HepG2 (cell line): ENCODE measurements at regions not wholly inside any gene's neighbourhood (a gene's known extent, or its start where the extent isn't known, plus 50 kb on each side); places are given as distances from the start of the nearest gene placed in this dataset.

Experiments
- ATAC-seq: fragments of 200-7000 bp; cut with Tn5 transposase; 3 replicates; pipeline ENCODE4 v1.9.1; 2020; ENCODE audit warnings: mild to moderate bottlenecking, moderate library complexity
- BruUV-seq: library from RNA; stranded (reverse); fragments of 400-500 nt; replicated peaks from 2 replicates; lab custom pipeline; 2021; lab: Mats Ljungman, UMichigan
- CTCF ChIA-PET: fragments of 300-600 bp; formaldehyde crosslinking; extraction: SDS; loops from one replicate; lab custom pipeline; 2021; ENCODE audit warnings: low total read pairs, inconsistent platforms, low intra/inter-chr PET ratio; lab: Yijun Ruan, JAX
- POLR2A ChIA-PET: fragments of 350-600 bp; sonication (Branson Sonifier 250); formaldehyde crosslinking; loops from one replicate; lab custom pipeline; 2020; ENCODE audit warnings: antibody characterized with exemption, inconsistent platforms; lab: Yijun Ruan, JAX
- DNase-seq: peaks from one replicate; pipeline ENCODE4 v3.0.0-alpha.2; 2015; ENCODE audit warnings: low spot score
- FAIRE-seq: peaks from 3 replicates; lab custom pipeline; 2011; peaks lifted over from hg19 to GRCh38; lab: Jason Lieb, UNC
- H2AFZ ChIP-seq: one replicate; pipeline ENCODE4 v1.6.1; 2011; ENCODE audit warnings: low read length, inconsistent platforms
- H3K27ac ChIP-seq: fragments of 300-600 bp; 3 replicates; pipeline ENCODE4 v1.8.0; 2011; ENCODE audit warnings: mixed run types, mild to moderate bottlenecking, mixed read lengths, low read length, inconsistent platforms; ENCODE audit not compliant: insufficient read depth; ENCODE audit errors: extremely low read length
- H3K27me3 ChIP-seq, 2 experiments: fragments of 200-600 bp in 1 of 2; 2 replicates in 1 of 2; 3 replicates in 1 of 2; pipeline versions ENCODE4 v1.6.0 to v1.8.0; 2011; ENCODE audit warnings: low read length in 2 of 2, mild to moderate bottlenecking in 2 of 2, moderate library complexity in 2 of 2, inconsistent platforms in 1 of 2; ENCODE audit not compliant: insufficient read depth in 2 of 2, control insufficient read depth in 1 of 2
- H3K36me3 ChIP-seq, 2 experiments: fragments of 200-600 bp in 1 of 2; replicated peaks in 1 of 2; 2 replicates in 1 of 2; 3 replicates in 1 of 2; pipeline versions ENCODE4 v1.5.1 to v1.8.0; 2011; ENCODE audit warnings: low read length in 2 of 2, inconsistent platforms in 1 of 2; ENCODE audit not compliant: insufficient read depth in 2 of 2, control insufficient read depth in 1 of 2
- H3K4me1 ChIP-seq: 2 replicates; pipeline ENCODE4 v1.5.1; 2012; ENCODE audit warnings: low read length, inconsistent platforms; ENCODE audit not compliant: insufficient read depth
- H3K4me2 ChIP-seq: 2 replicates; pipeline ENCODE4 v1.6.0; 2011; ENCODE audit warnings: low read depth, low read length, inconsistent platforms
- H3K4me3 ChIP-seq, 3 experiments: fragments of 200-600 bp in 1 of 3; sonication (generic), shearing (Covaris generic) in 1 of 3; replicated peaks in 1 of 3; 2 replicates each; pipeline ENCODE4 v1.5.1; 2011 to 2016; ENCODE audit warnings: low read length in 3 of 3, inconsistent platforms in 2 of 3, low read depth in 2 of 3, mild to moderate bottlenecking in 2 of 3, control low read depth in 1 of 3, mixed read lengths in 1 of 3; ENCODE audit not compliant: insufficient read depth in 1 of 3
- H3K79me2 ChIP-seq: one replicate; pipeline ENCODE4 v1.6.1; 2011; ENCODE audit warnings: low read length, inconsistent platforms; ENCODE audit not compliant: insufficient read depth
- H3K9ac ChIP-seq: 2 replicates; pipeline ENCODE4 v1.6.0; 2011; ENCODE audit warnings: mild to moderate bottlenecking, low read depth, low read length, inconsistent platforms; ENCODE audit not compliant: insufficient read depth
- H3K9me3 ChIP-seq: 2 replicates; pipeline ENCODE4 v1.5.1; 2012; ENCODE audit warnings: mild to moderate bottlenecking, low read length
- H4K20me1 ChIP-seq: 2 replicates; pipeline ENCODE4 v1.6.0; 2011; ENCODE audit warnings: inconsistent platforms, mild to moderate bottlenecking, low read length, moderate library complexity; ENCODE audit not compliant: insufficient read depth
- ELF4 ChIP-seq: sonication (generic); formaldehyde crosslinking; IDR thresholded peaks from 2 replicates; pipeline ENCODE4 v1.5.0; 2020; ENCODE audit warnings: missing genetic modification reagents, mild to moderate bottlenecking, moderate library complexity, borderline replicate concordance
- ETS1 ChIP-seq: sonication (generic); formaldehyde crosslinking; IDR thresholded peaks from 2 replicates; pipeline ENCODE4 v1.4.0; 2020; ENCODE audit warnings: missing genetic modification reagents
- HOXA5 ChIP-seq: sonication (generic); formaldehyde crosslinking; IDR thresholded peaks from 2 replicates; pipeline ENCODE4 v1.4.0; 2020; ENCODE audit warnings: missing genetic modification reagents
- LCORL ChIP-seq, 2 experiments: fragments of 450-650 bp in 1 of 2; sonication (generic) in 1 of 2; formaldehyde crosslinking in 1 of 2; IDR thresholded peaks; 2 replicates each; pipeline versions ENCODE4 v1.5.0 to v1.6.1; 2017 to 2020; ENCODE audit warnings: antibody characterized with exemption in 1 of 2, missing genetic modification reagents in 1 of 2
- MTA3 ChIP-seq: sonication (generic); formaldehyde crosslinking; IDR thresholded peaks from 2 replicates; pipeline ENCODE4 v1.4.0; 2020; ENCODE audit warnings: missing genetic modification reagents
- MXI1 ChIP-seq: IDR thresholded peaks from 3 replicates; pipeline ENCODE4 v1.6.1; 2012; ENCODE audit warnings: low read depth, low read length, inconsistent platforms, borderline replicate concordance
- SMAD9 ChIP-seq: sonication (generic); formaldehyde crosslinking; IDR thresholded peaks from 2 replicates; pipeline ENCODE4 v1.5.1; 2020; ENCODE audit warnings: mild to moderate bottlenecking, missing genetic modification reagents
- SMC3 ChIP-seq: IDR thresholded peaks from 2 replicates; pipeline ENCODE4 v1.6.1; 2011; ENCODE audit warnings: low read length, improper control_type of control experiment
- SMYD3 ChIP-seq: sonication (generic); formaldehyde crosslinking; IDR thresholded peaks from 2 replicates; pipeline ENCODE4 v1.8.1; 2023; ENCODE audit warnings: mild to moderate bottlenecking, missing genetic modification reagents
- SP1 ChIP-seq, 2 experiments: fragments of 450-650 bp in 1 of 2; sonication (generic) in 1 of 2; formaldehyde crosslinking in 1 of 2; IDR thresholded peaks; 2 replicates each; pipeline versions ENCODE4 v1.4.0 to v1.6.1; 2016 to 2020; ENCODE audit warnings: missing genetic modification reagents in 1 of 2
- SRSF9 ChIP-seq: fragments of 200-400 bp; formaldehyde crosslinking; IDR thresholded peaks from 2 replicates; pipeline ENCODE4 v1.6.1; 2018; ENCODE audit warnings: borderline replicate concordance, mild to moderate bottlenecking, low read depth, low read length; ENCODE audit not compliant: insufficient read depth, poor library complexity, severe bottlenecking
- TFE3 ChIP-seq: IDR thresholded peaks from 2 replicates; pipeline ENCODE4 v1.6.1; 2016
- ZFY ChIP-seq: sonication (generic); formaldehyde crosslinking; IDR thresholded peaks from 2 replicates; pipeline ENCODE4 v1.4.0; 2020; ENCODE audit warnings: missing genetic modification reagents
- ZNF142 ChIP-seq: sonication (generic); formaldehyde crosslinking; IDR thresholded peaks from 2 replicates; pipeline ENCODE4 v1.4.0; 2020; ENCODE audit warnings: missing genetic modification reagents
- ZNF205 ChIP-seq: IDR thresholded peaks from 2 replicates; pipeline ENCODE4 v1.6.1; 2018; ENCODE audit warnings: missing biosample characterization, missing genetic modification reagents
- ZNF468 ChIP-seq: sonication (generic); formaldehyde crosslinking; IDR thresholded peaks from 2 replicates; pipeline ENCODE4 v1.8.0; 2022; ENCODE audit warnings: mild to moderate bottlenecking, moderate library complexity, missing genetic modification reagents
- ZSCAN31 ChIP-seq: sonication (generic); formaldehyde crosslinking; IDR thresholded peaks from 2 replicates; pipeline ENCODE4 v1.5.0; 2020; ENCODE audit warnings: low read depth, mild to moderate bottlenecking, missing genetic modification reagents
- WGBS: methylation state at CpG from one replicate; pipeline ENCODE4 v1.1.6; 2017; ENCODE audit warnings: low lambda C conversion rate; 5-methylcytosine and 5-hydroxymethylcytosine counted together
- in situ Hi-C: cut with HindIII; loops from 2 replicates; pipeline ENCODE4 v1.10.0; 2017; ENCODE audit warnings: low pct_unique_long_range_greater_than_20kb; ENCODE audit not compliant: extremely low pct_ligation_motif_present
- intact Hi-C: fragments of 100-400 bp; cut with micrococcal nuclease; formaldehyde crosslinking; loops from one replicate; pipeline ENCODE4 v1.10.0; 2022; ENCODE audit not compliant: unreplicated experiment

- TF ChIP-seq ZNF142 (CRISPR knock-in tag) (no peak), ETS1 (no peak), MTA3 (no peak)
Measured at GRCh38 chr18:44080054-44080453, 600.6 kb upstream of the SETBP1 start (continued).

DNA sequence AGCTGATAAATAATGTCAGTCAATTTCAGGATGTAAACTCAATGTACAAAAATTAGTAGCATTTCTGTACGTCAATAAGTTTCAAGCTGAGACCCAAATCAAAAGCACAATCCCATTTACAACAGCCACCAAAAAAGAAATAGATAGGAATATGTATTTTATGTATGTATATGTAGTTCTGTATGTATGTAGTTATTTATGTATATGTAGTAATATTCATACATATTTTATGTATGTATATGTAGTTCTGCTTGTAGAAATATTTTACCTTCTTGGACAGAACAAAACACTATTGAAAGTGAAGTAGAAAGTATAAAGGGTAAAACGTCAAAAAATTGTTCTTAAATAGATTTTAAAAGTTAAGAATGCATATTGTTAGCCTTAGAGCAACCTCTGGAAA lies 591.0 kb upstream of the SETBP1 start:
- no peak for FAIRE-seq
- TF ChIP-seq MXI1: no peak
- TF ChIP-seq SMC3: no peak
- no peak for TF ChIP-seq ELF4
- TF ChIP-seq SMAD9 (CRISPR knock-in tag): no peak
- TF ChIP-seq ZNF205 (CRISPR knock-in tag): no peak
- no peak for TF ChIP-seq LCORL (IDR thresholded peaks at IDR 0.05)
- TF ChIP-seq LCORL (CRISPR knock-in tag; IDR thresholded peaks at IDR 0.05): no peak
- no peak for TF ChIP-seq TFE3 (CRISPR knock-in tag)
- TF ChIP-seq SRSF9: no peak
- TF ChIP-seq SP1 (IDR thresholded peaks at IDR 0.05): no peak
- TF ChIP-seq SP1 (CRISPR knock-in tag; IDR thresholded peaks at IDR 0.05): no peak
- no peak for TF ChIP-seq HOXA5 (CRISPR knock-in tag)
- TF ChIP-seq ZNF468 (CRISPR knock-in tag): no peak
- no peak for TF ChIP-seq ZFY (CRISPR knock-in tag)
- TF ChIP-seq ZSCAN31: no peak
- TF ChIP-seq SMYD3 (CRISPR knock-in tag): no peak

More for the DNA sequence above, 591.0 kb upstream of the SETBP1 start:
- H3K27me3 ChIP-seq: no peaks in the 10 kb centered on the region
- ATAC-seq (no peak), DNase-seq (no peak)
- in situ Hi-C loops (no loop called here), intact Hi-C loops (no loop called here)
- H3K4me2 ChIP-seq: no peak overlapping the region
- WGBS: 3% methylated on average over 2 of the region's 2 CpGs
- H3K9me3 ChIP-seq: peaks cover 3% of the 10 kb centered on the region; the same call in 1 of the 2 replicates
- no peaks in the 10 kb centered on the region for H4K20me1 ChIP-seq
- ChIA-PET CTCF (no interaction called here), POLR2A (no interaction called here)
- no peak overlapping the region for H3K4me3 ChIP-seq
- BruUV-seq: no TSS peak
- H3K79me2 ChIP-seq: no peaks in the 10 kb centered on the region
- no peak overlapping the region for H2AFZ ChIP-seq
- H3K9ac ChIP-seq: no peak overlapping the region
- H3K27ac ChIP-seq: no peak overlapping the region
- H3K36me3 ChIP-seq: no peaks in the 10 kb centered on the region
- H3K4me1 ChIP-seq: no peaks in the 10 kb centered on the region
